Keratinocyte (primary cell): ENCODE measurements at regions not wholly inside any gene's neighbourhood (a gene's known extent, or its start where the extent isn't known, plus 50 kb on each side); places are given as distances from the start of the nearest gene placed in this dataset.

ENCODE experiments used
- CTCF ChIP-seq, 3 experiments: IDR thresholded peaks in 1 of 3; conservative IDR thresholded peaks in 1 of 3; optimal IDR thresholded peaks in 1 of 3; 2 replicates in 2 of 3; 3 replicates in 1 of 3; pipeline versions ENCODE3 to v1.5.1; 2011; ENCODE audit warnings: low read length in 3 of 3, mild to moderate bottlenecking in 3 of 3, moderate library complexity in 2 of 3, control low read depth in 1 of 3, inconsistent platforms in 1 of 3; ENCODE audit not compliant: insufficient read depth in 2 of 3; ENCODE audit errors: extremely low read depth in 1 of 3
- EZH2 ChIP-seq: IDR thresholded peaks from one replicate; pipeline ENCODE4 v1.6.1; 2012; ENCODE audit warnings: inconsistent platforms, mild to moderate bottlenecking, low read length, moderate library complexity

- TF ChIP-seq CTCF (optimal IDR thresholded peaks at IDR 0.05 in 1 of 3, IDR thresholded peaks at IDR 0.05 in 1 of 3, conservative IDR thresholded peaks at IDR 0.05 in 1 of 3; ENCODE audit: extremely low read depth in 1 of 3, insufficient read depth in 2 of 3, low read length in 3 of 3): no peak
- TF ChIP-seq EZH2: no peak
These were observed 602.2 kb upstream of the NRSN1 start for GRCh38 chr6:23523771-23524170.
